Liver (tissue), 8 donors: ENCODE measurements at regions not wholly inside any gene's neighbourhood (a gene's known extent, or its start where the extent isn't known, plus 50 kb on each side); places are given as distances from the start of the nearest gene placed in this dataset.
"Not testable (repeated sequence)": the region's sequence is repeated elsewhere in the genome, so short reads cannot be mapped to it uniquely, and the experiment has no call there.

Experiments
- DNase-seq: peaks from one replicate; pipeline ENCODE4 v3.0.0-alpha.2; 2017; ENCODE audit warnings: low spot score
- H3K27ac ChIP-seq, 2 donors: one replicate each; pipeline ENCODE4 v1.7.0; 2013; ENCODE audit warnings: inconsistent platforms in 2 of 2, low read length in 2 of 2, control low read depth in 1 of 2, low read depth in 1 of 2, mild to moderate bottlenecking in 1 of 2
- H3K27me3 ChIP-seq, 4 donors: one replicate each; pipeline versions ENCODE4 v1.6.1 to v1.7.0; 2013; ENCODE audit warnings: low read length in 3 of 4, inconsistent platforms in 1 of 4, mild to moderate bottlenecking in 1 of 4, moderate library complexity in 1 of 4; ENCODE audit not compliant: control insufficient read depth in 4 of 4, insufficient read depth in 4 of 4
- H3K36me3 ChIP-seq, 4 donors: one replicate each; pipeline versions ENCODE4 v1.6.1 to v1.7.0; 2013; ENCODE audit warnings: low read length in 3 of 4, mild to moderate bottlenecking in 3 of 4, low read depth in 1 of 4, moderate library complexity in 1 of 4; ENCODE audit not compliant: control insufficient read depth in 4 of 4, insufficient read depth in 3 of 4
- H3K4me1 ChIP-seq, 4 donors: one replicate each; pipeline versions ENCODE4 v1.6.1 to v1.7.0; 2013; ENCODE audit warnings: low read length in 3 of 4, mild to moderate bottlenecking in 3 of 4, moderate library complexity in 1 of 4; ENCODE audit not compliant: control insufficient read depth in 4 of 4, insufficient read depth in 4 of 4
- H3K4me3 ChIP-seq, 3 donors: one replicate each; pipeline versions ENCODE4 v1.6.1 to v1.7.0; 2013; ENCODE audit warnings: low read length in 3 of 3, control low read depth in 1 of 3, low read depth in 1 of 3, mild to moderate bottlenecking in 1 of 3
- H3K9ac ChIP-seq, 2 donors: one replicate each; pipeline ENCODE4 v1.7.0; 2013; ENCODE audit warnings: low read length in 2 of 2, mild to moderate bottlenecking in 2 of 2, moderate library complexity in 2 of 2, control low read depth in 1 of 2, low read depth in 1 of 2
- H3K9me3 ChIP-seq, 4 donors: one replicate each; pipeline versions ENCODE4 v1.6.1 to v1.7.0; 2013; ENCODE audit warnings: low read length in 3 of 4; ENCODE audit not compliant: control insufficient read depth in 4 of 4
- EGR1 ChIP-seq, 2 donors: IDR thresholded peaks; 2 replicates each; pipeline ENCODE4 v1.6.1; 2016 to 2018; ENCODE audit warnings: antibody characterized with exemption in 2 of 2, low read depth in 2 of 2
- FOXA1 ChIP-seq: IDR thresholded peaks from 2 replicates; pipeline ENCODE4 v1.6.1; 2016; ENCODE audit warnings: antibody characterized with exemption
- HNF4A ChIP-seq, 2 donors: conservative IDR thresholded peaks; 2 replicates each; pipeline ENCODE4 v1.6.1; 2016; ENCODE audit warnings: antibody characterized with exemption in 2 of 2, mild to moderate bottlenecking in 2 of 2
- HNF4G ChIP-seq: IDR thresholded peaks from 2 replicates; pipeline ENCODE4 v1.6.1; 2016; ENCODE audit warnings: antibody characterized with exemption
- JUND ChIP-seq, 2 donors: IDR thresholded peaks; 2 replicates each; pipeline ENCODE4 v1.6.1; 2016; ENCODE audit warnings: antibody characterized with exemption in 2 of 2
- RAD21 ChIP-seq, 2 donors: IDR thresholded peaks; 2 replicates each; pipeline ENCODE4 v1.6.1; 2016; ENCODE audit warnings: antibody characterized with exemption in 2 of 2, mild to moderate bottlenecking in 2 of 2
- RXRA ChIP-seq, 2 donors: IDR thresholded peaks; 2 replicates each; pipeline ENCODE4 v1.6.1; 2017 to 2018; ENCODE audit warnings: antibody characterized with exemption in 2 of 2, mild to moderate bottlenecking in 1 of 2
- SP1 ChIP-seq: IDR thresholded peaks from 2 replicates; pipeline ENCODE4 v1.6.1; 2018; ENCODE audit warnings: antibody characterized with exemption, mild to moderate bottlenecking
- TAF1 ChIP-seq: conservative IDR thresholded peaks from 2 replicates; pipeline ENCODE4 v1.6.1; 2016; ENCODE audit warnings: antibody characterized with exemption, mild to moderate bottlenecking
- WGBS: extraction: QIAGEN DNeasy Blood & Tissue Kit; methylation state at CpG from one replicate; pipeline ENCODE4 v1.1.7; 2013; 5-methylcytosine and 5-hydroxymethylcytosine counted together
- TF ChIP-seq, protein P1 (sequence below): IDR thresholded peaks from 2 replicates; pipeline ENCODE4 v1.6.1; 2016; ENCODE audit warnings: antibody characterized with exemption
- TF ChIP-seq, protein P2 (sequence below): IDR thresholded peaks from 2 replicates; pipeline ENCODE4 v1.6.1; 2016; ENCODE audit warnings: antibody characterized with exemption
- TF ChIP-seq, protein P3 (sequence below): IDR thresholded peaks from 2 replicates; pipeline ENCODE4 v1.6.1; 2016; ENCODE audit warnings: antibody characterized with exemption, mild to moderate bottlenecking
- TF ChIP-seq, protein P4 (sequence below): fragments of 150-350 bp; IDR thresholded peaks from 2 replicates; pipeline ENCODE4 v1.5.1; 2017; ENCODE audit warnings: improper control_type of control experiment, low read depth, low read length; ENCODE audit not compliant: missing input control
- donor health status: healthy.
- donor health status: healthy.
- donor health status: healthy.
- donor health status: healthy.
- donor health status: healthy.

DNA sequence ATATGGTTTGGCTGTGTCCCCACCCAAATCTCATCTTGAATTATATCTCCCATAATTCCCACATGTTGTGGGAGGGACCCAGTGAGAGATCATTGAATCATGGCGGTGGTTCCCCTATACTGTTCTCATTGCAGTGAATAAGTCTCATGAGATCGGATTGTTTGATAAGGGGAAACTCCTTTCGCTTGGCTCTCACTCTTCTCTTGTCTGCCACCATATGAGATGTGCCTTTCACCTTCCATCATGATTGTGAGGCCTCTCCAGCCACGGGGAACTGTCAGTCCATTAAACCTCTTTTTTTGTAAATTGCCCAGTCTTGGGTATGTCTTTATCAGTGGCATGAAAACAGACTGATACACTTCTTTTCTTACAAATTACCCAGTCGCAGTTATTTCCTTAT, 417.6 kb upstream of the RUNX1 start:
- not testable (repeated sequence) for H3K9ac ChIP-seq, DNase-seq, H3K4me3 ChIP-seq, H3K27ac ChIP-seq, H3K9me3 ChIP-seq, H3K4me1 ChIP-seq, H3K36me3 ChIP-seq, H3K27me3 ChIP-seq
- 90% methylated on average over 5 of the region's 5 CpGs for WGBS

DNA sequence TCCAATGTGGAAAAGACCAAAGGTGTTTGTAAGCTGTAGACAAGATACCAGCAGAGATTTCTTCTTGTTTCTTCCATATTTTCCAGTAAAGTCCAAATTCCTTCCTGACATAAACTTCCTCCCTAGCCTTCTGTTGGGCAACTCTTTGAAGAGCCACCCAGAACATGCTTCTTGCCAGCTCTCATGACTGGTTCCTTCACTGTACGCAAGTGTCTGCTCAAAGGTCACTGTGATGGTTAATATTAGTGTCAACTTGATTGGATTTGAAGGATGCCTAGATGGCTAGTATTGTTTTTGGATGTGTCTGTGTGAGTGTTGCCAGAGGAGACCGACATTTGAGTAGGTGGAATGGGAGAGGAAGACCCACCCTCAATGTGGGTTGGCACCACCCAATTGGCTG, 416.6 kb upstream of the RUNX1 start:
- no peaks in the 10 kb centered on the region for H3K36me3 ChIP-seq
- H3K4me3 ChIP-seq, result no peak overlapping the region
- no peaks in the 10 kb centered on the region for H3K9me3 ChIP-seq
- H3K9ac ChIP-seq, result no peak overlapping the region
- H3K4me1 ChIP-seq, result no peaks in the 10 kb centered on the region
- no peaks in the 10 kb centered on the region for H3K27me3 ChIP-seq
- WGBS, result 76% methylated on average over 2 of the region's 2 CpGs
- DNase-seq, result no peak
- H3K27ac ChIP-seq, result no peak overlapping the region
- TF ChIP-seq HNF4G, result no peak
- no peak for TF ChIP-seq RAD21 (IDR thresholded peaks at IDR 0.05)
- TF ChIP-seq, protein P1, sequence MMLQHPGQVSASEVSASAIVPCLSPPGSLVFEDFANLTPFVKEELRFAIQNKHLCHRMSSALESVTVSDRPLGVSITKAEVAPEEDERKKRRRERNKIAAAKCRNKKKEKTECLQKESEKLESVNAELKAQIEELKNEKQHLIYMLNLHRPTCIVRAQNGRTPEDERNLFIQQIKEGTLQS, result no peak
- no peak for TF ChIP-seq JUND (IDR thresholded peaks at IDR 0.05)
- TF ChIP-seq FOXA1, result no peak
- TF ChIP-seq TAF1, result no peak
- TF ChIP-seq RXRA (IDR thresholded peaks at IDR 0.05), result no peak
- TF ChIP-seq, protein P2, sequence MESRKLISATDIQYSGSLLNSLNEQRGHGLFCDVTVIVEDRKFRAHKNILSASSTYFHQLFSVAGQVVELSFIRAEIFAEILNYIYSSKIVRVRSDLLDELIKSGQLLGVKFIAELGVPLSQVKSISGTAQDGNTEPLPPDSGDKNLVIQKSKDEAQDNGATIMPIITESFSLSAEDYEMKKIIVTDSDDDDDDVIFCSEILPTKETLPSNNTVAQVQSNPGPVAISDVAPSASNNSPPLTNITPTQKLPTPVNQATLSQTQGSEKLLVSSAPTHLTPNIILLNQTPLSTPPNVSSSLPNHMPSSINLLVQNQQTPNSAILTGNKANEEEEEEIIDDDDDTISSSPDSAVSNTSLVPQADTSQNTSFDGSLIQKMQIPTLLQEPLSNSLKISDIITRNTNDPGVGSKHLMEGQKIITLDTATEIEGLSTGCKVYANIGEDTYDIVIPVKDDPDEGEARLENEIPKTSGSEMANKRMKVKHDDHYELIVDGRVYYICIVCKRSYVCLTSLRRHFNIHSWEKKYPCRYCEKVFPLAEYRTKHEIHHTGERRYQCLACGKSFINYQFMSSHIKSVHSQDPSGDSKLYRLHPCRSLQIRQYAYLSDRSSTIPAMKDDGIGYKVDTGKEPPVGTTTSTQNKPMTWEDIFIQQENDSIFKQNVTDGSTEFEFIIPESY, result no peak
- TF ChIP-seq SP1, result no peak
- TF ChIP-seq, protein P3, sequence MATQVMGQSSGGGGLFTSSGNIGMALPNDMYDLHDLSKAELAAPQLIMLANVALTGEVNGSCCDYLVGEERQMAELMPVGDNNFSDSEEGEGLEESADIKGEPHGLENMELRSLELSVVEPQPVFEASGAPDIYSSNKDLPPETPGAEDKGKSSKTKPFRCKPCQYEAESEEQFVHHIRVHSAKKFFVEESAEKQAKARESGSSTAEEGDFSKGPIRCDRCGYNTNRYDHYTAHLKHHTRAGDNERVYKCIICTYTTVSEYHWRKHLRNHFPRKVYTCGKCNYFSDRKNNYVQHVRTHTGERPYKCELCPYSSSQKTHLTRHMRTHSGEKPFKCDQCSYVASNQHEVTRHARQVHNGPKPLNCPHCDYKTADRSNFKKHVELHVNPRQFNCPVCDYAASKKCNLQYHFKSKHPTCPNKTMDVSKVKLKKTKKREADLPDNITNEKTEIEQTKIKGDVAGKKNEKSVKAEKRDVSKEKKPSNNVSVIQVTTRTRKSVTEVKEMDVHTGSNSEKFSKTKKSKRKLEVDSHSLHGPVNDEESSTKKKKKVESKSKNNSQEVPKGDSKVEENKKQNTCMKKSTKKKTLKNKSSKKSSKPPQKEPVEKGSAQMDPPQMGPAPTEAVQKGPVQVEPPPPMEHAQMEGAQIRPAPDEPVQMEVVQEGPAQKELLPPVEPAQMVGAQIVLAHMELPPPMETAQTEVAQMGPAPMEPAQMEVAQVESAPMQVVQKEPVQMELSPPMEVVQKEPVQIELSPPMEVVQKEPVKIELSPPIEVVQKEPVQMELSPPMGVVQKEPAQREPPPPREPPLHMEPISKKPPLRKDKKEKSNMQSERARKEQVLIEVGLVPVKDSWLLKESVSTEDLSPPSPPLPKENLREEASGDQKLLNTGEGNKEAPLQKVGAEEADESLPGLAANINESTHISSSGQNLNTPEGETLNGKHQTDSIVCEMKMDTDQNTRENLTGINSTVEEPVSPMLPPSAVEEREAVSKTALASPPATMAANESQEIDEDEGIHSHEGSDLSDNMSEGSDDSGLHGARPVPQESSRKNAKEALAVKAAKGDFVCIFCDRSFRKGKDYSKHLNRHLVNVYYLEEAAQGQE, result no peak
- TF ChIP-seq HNF4A (conservative IDR thresholded peaks at IDR 0.05), result no peak

DNA sequence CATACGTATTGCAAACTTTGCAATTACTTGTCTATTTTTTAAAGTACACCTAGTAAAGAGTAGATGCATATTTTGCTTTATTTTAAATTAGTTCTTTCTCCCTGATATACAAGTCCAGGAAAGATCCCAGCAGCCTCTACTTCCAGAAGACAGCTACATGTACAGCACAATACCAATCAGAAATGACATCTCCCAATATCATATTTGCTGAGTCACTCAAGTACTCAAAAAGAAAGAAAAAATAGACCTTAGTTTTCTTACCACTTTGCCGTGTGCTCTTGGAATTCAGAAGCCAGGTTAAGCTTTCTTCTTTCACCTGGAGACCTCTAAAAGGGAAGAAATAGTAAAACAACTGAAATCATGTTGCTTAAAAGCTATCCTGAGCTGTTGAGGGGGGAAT, 412.6 kb upstream of the RUNX1 start:
- Histone ChIP-seq H3K4me3 (no peak overlapping the region), H3K27me3 (no peaks in the 10 kb centered on the region), H3K9me3 (no peaks in the 10 kb centered on the region), H3K36me3 (no peaks in the 10 kb centered on the region), H3K27ac (no peak overlapping the region), H3K9ac (no peak overlapping the region), H3K4me1 (no peaks in the 10 kb centered on the region)
- WGBS, result 81% methylated on average over 2 of the region's 2 CpGs
- TF ChIP-seq, protein P4, sequence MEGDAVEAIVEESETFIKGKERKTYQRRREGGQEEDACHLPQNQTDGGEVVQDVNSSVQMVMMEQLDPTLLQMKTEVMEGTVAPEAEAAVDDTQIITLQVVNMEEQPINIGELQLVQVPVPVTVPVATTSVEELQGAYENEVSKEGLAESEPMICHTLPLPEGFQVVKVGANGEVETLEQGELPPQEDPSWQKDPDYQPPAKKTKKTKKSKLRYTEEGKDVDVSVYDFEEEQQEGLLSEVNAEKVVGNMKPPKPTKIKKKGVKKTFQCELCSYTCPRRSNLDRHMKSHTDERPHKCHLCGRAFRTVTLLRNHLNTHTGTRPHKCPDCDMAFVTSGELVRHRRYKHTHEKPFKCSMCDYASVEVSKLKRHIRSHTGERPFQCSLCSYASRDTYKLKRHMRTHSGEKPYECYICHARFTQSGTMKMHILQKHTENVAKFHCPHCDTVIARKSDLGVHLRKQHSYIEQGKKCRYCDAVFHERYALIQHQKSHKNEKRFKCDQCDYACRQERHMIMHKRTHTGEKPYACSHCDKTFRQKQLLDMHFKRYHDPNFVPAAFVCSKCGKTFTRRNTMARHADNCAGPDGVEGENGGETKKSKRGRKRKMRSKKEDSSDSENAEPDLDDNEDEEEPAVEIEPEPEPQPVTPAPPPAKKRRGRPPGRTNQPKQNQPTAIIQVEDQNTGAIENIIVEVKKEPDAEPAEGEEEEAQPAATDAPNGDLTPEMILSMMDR, result no peak
- TF ChIP-seq, protein P3, result no peak
- TF ChIP-seq HNF4A (conservative IDR thresholded peaks at IDR 0.05), result no peak
- TF ChIP-seq EGR1 (IDR thresholded peaks at IDR 0.05; ENCODE audit: low read depth in 2 of 2), result no peak
- no peak for DNase-seq
